ENCODE measurements at regions not wholly inside any gene's neighbourhood (a gene's known extent, or its start where the extent isn't known, plus 50 kb on each side); places are given as distances from the start of the nearest gene placed in this dataset.

GRCh38 chr4:127521463-127521862, 111.3 kb upstream of the INTU start:
- Mint-ChIP-seq H3K36me3 (ENCODE audit: low read depth, unreplicated experiment) (no peaks in the 10 kb centered on the region), H3K27ac (ENCODE audit: unreplicated experiment) (no peak overlapping the region), H3K4me1 (ENCODE audit: low read depth, unreplicated experiment) (no peaks in the 10 kb centered on the region), H3K27me3 (ENCODE audit: low read depth, unreplicated experiment) (no peaks in the 10 kb centered on the region), H3K4me3 (ENCODE audit: unreplicated experiment) (no peak overlapping the region), H3K9me3 (ENCODE audit: unreplicated experiment) (no peaks in the 10 kb centered on the region)
- Histone ChIP-seq H3K27ac (ENCODE audit: low read depth, low read length) (no peak overlapping the region), H3K4me3 (ENCODE audit: insufficient read depth, low read depth, low read length) (no peak overlapping the region), H3K4me1 (ENCODE audit: insufficient read depth, low read length) (no peaks in the 10 kb centered on the region), H3K9me3 (ENCODE audit: insufficient read depth, low read depth, low read length) (no peaks in the 10 kb centered on the region), H3K36me3 (ENCODE audit: insufficient read depth, low read length) (no peaks in the 10 kb centered on the region), H3K9ac (ENCODE audit: low read length) (no peak overlapping the region), H4K20me1 (ENCODE audit: insufficient read depth, low read length) (no peaks in the 10 kb centered on the region), H2AFZ (ENCODE audit: low read depth, low read length) (no peak overlapping the region), H3K4me2 (ENCODE audit: low read length) (no peak overlapping the region), H3K27me3 (ENCODE audit: insufficient read depth, low read length) (no peaks in the 10 kb centered on the region), H3K79me2 (ENCODE audit: insufficient read depth, low read length) (no peaks in the 10 kb centered on the region)
- FAIRE-seq (no peak), DNase-seq (ENCODE audit: low read depth) (no peak)
- TF ChIP-seq CTCF (IDR thresholded peaks at IDR 0.05; ENCODE audit: insufficient read depth, low read depth, low read length) (no peak), EZH2 (IDR thresholded peaks at IDR 0.05; ENCODE audit: insufficient read depth, low read length) (no peak)

GRCh38 chr4:127523369-127523768, 109.4 kb upstream of the INTU start:
- no peak for TF ChIP-seq CTCF (IDR thresholded peaks at IDR 0.05; ENCODE audit: insufficient read depth, low read depth, low read length)
- TF ChIP-seq EZH2 (IDR thresholded peaks at IDR 0.05; ENCODE audit: insufficient read depth, low read length), result no peak

GRCh38 chr4:127525608-127526007, 107.1 kb upstream of the INTU start:
- Histone ChIP-seq H3K27ac (ENCODE audit: low read depth, low read length) (no peak overlapping the region), H3K27me3 (ENCODE audit: insufficient read depth, low read length) (no peaks in the 10 kb centered on the region), H2AFZ (ENCODE audit: low read depth, low read length) (no peak overlapping the region), H3K36me3 (ENCODE audit: insufficient read depth, low read length) (no peaks in the 10 kb centered on the region), H3K4me1 (ENCODE audit: insufficient read depth, low read length) (no peaks in the 10 kb centered on the region), H3K9ac (ENCODE audit: low read length) (no peak overlapping the region), H3K79me2 (ENCODE audit: insufficient read depth, low read length) (no peaks in the 10 kb centered on the region), H4K20me1 (ENCODE audit: insufficient read depth, low read length) (no peaks in the 10 kb centered on the region), H3K9me3 (ENCODE audit: insufficient read depth, low read depth, low read length) (no peaks in the 10 kb centered on the region), H3K4me2 (ENCODE audit: low read length) (no peak overlapping the region), H3K4me3 (ENCODE audit: insufficient read depth, low read depth, low read length) (no peak overlapping the region)
- no peaks in the 10 kb centered on the region for H3K9me3 Mint-ChIP-seq (ENCODE audit: unreplicated experiment)
- no peak for FAIRE-seq
- no peaks in the 10 kb centered on the region for H3K36me3 Mint-ChIP-seq (ENCODE audit: low read depth, unreplicated experiment)
- no peak overlapping the region for H3K27ac Mint-ChIP-seq (ENCODE audit: unreplicated experiment)
- H3K4me1 Mint-ChIP-seq (ENCODE audit: low read depth, unreplicated experiment), result no peaks in the 10 kb centered on the region
- no peak for TF ChIP-seq CTCF (IDR thresholded peaks at IDR 0.05; ENCODE audit: insufficient read depth, low read depth, low read length)
- TF ChIP-seq EZH2 (IDR thresholded peaks at IDR 0.05; ENCODE audit: insufficient read depth, low read length), result no peak
- no peak for DNase-seq (ENCODE audit: low read depth)
- no peaks in the 10 kb centered on the region for H3K27me3 Mint-ChIP-seq (ENCODE audit: low read depth, unreplicated experiment)
- no peak overlapping the region for H3K4me3 Mint-ChIP-seq (ENCODE audit: unreplicated experiment)

More at GRCh38 chr4:127523369-127523768, 109.4 kb upstream of the INTU start:
- Histone ChIP-seq H3K79me2 (ENCODE audit: insufficient read depth, low read length) (no peaks in the 10 kb centered on the region), H3K4me3 (ENCODE audit: insufficient read depth, low read depth, low read length) (no peak overlapping the region), H3K36me3 (ENCODE audit: insufficient read depth, low read length) (no peaks in the 10 kb centered on the region), H3K4me2 (ENCODE audit: low read length) (no peak overlapping the region), H3K27ac (ENCODE audit: low read depth, low read length) (no peak overlapping the region), H3K9me3 (ENCODE audit: insufficient read depth, low read depth, low read length) (no peaks in the 10 kb centered on the region), H3K9ac (ENCODE audit: low read length) (no peak overlapping the region), H4K20me1 (ENCODE audit: insufficient read depth, low read length) (no peaks in the 10 kb centered on the region), H3K4me1 (ENCODE audit: insufficient read depth, low read length) (no peaks in the 10 kb centered on the region), H2AFZ (ENCODE audit: low read depth, low read length) (no peak overlapping the region), H3K27me3 (ENCODE audit: insufficient read depth, low read length) (no peaks in the 10 kb centered on the region)
- H3K27me3 Mint-ChIP-seq (ENCODE audit: low read depth, unreplicated experiment), result no peaks in the 10 kb centered on the region
- no peak for FAIRE-seq
- no peak overlapping the region for H3K27ac Mint-ChIP-seq (ENCODE audit: unreplicated experiment)
- no peaks in the 10 kb centered on the region for H3K9me3 Mint-ChIP-seq (ENCODE audit: unreplicated experiment)
- H3K4me1 Mint-ChIP-seq (ENCODE audit: low read depth, unreplicated experiment), result no peaks in the 10 kb centered on the region
- DNase-seq (ENCODE audit: low read depth), result no peak
- no peaks in the 10 kb centered on the region for H3K36me3 Mint-ChIP-seq (ENCODE audit: low read depth, unreplicated experiment)
- H3K4me3 Mint-ChIP-seq (ENCODE audit: unreplicated experiment), result no peak overlapping the region
